Activated CD4-positive, alpha-beta T cell treated with anti-CD3 and anti-CD28 coated beads, Interleukin-2, Interleukin-6, amounts not matched to agents 100 ng/mL and 50 ng/mL, durations not matched to agents 16 hours and 8 hours (primary cell): ENCODE measurements at regions not wholly inside any gene's neighbourhood (a gene's known extent, or its start where the extent isn't known, plus 50 kb on each side); places are given as distances from the start of the nearest gene placed in this dataset.

Experiments used
- DNase-seq: peaks from one replicate; pipeline ENCODE4 v3.0.0-alpha.2; 2020

GRCh38 chr10:71025535-71025934 is 137.2 kb upstream of the PCBD1 start:
- no peak for DNase-seq

GRCh38 chr10:71028066-71028465 is 139.7 kb upstream of the PCBD1 start:
- no peak for DNase-seq

GRCh38 chr10:71029411-71029892 is 141.1 kb upstream of the PCBD1 start:
- DNase-seq = no peak

- DNase-seq = no peak
Measured at GRCh38 chr10:71029907-71030306, 141.5 kb upstream of the PCBD1 start.

- DNase-seq = no peak
Measured at GRCh38 chr10:71031026-71031425, 142.7 kb upstream of the PCBD1 start.

GRCh38 chr10:71031603-71032002 is 143.2 kb upstream of the PCBD1 start:
- DNase-seq = no peak

- no peak for DNase-seq
Measured at GRCh38 chr10:71032887-71033286, 144.5 kb upstream of the PCBD1 start.

GRCh38 chr10:71033396-71033980 is 145.1 kb upstream of the PCBD1 start:
- DNase-seq = no peak

- DNase-seq = no peak
Measured at GRCh38 chr10:71035511-71036296, 147.3 kb upstream of the PCBD1 start.

GRCh38 chr10:71036297-71036966 is 148.1 kb upstream of the PCBD1 start:
- DNase-seq = no peak

- DNase-seq = no peak
Measured at GRCh38 chr10:71038091-71038633, 149.8 kb upstream of the PCBD1 start.

- no peak for DNase-seq
Measured at GRCh38 chr10:71038921-71039320, 150.6 kb upstream of the PCBD1 start.

GRCh38 chr10:71039551-71039950 is 151.2 kb upstream of the PCBD1 start:
- DNase-seq = no peak

- no peak for DNase-seq
Measured at GRCh38 chr10:71040343-71040742, 152.0 kb upstream of the PCBD1 start.

GRCh38 chr10:71040846-71041605 is 152.7 kb upstream of the PCBD1 start:
- DNase-seq = no peak

GRCh38 chr10:71042216-71042615 is 153.9 kb upstream of the PCBD1 start:
- no peak for DNase-seq

GRCh38 chr10:71042699-71043098 is 154.3 kb upstream of the PCBD1 start:
- DNase-seq = no peak

- no peak for DNase-seq
Measured at GRCh38 chr10:71043858-71044257, 155.5 kb upstream of the PCBD1 start.

- DNase-seq = no peak
Measured at GRCh38 chr10:71044720-71045119, 156.4 kb upstream of the PCBD1 start.

GRCh38 chr10:71045204-71045809 is 156.9 kb upstream of the PCBD1 start:
- DNase-seq = no peak

GRCh38 chr10:71045936-71046335 is 157.6 kb upstream of the PCBD1 start:
- DNase-seq = no peak

- DNase-seq = no peak
Measured at GRCh38 chr10:71046747-71047146, 158.4 kb upstream of the PCBD1 start.
